Inflammatory macrophage treated with lipopolysaccharide for 1 hour (primary cell): ENCODE measurements at regions not wholly inside any gene's neighbourhood (a gene's known extent, or its start where the extent isn't known, plus 50 kb on each side); places are given as distances from the start of the nearest gene placed in this dataset.

Source experiments
- DNase-seq, 2 donors: peaks; one replicate each; pipeline ENCODE4 v3.0.0-alpha.2; 2020 to 2022

DNA sequence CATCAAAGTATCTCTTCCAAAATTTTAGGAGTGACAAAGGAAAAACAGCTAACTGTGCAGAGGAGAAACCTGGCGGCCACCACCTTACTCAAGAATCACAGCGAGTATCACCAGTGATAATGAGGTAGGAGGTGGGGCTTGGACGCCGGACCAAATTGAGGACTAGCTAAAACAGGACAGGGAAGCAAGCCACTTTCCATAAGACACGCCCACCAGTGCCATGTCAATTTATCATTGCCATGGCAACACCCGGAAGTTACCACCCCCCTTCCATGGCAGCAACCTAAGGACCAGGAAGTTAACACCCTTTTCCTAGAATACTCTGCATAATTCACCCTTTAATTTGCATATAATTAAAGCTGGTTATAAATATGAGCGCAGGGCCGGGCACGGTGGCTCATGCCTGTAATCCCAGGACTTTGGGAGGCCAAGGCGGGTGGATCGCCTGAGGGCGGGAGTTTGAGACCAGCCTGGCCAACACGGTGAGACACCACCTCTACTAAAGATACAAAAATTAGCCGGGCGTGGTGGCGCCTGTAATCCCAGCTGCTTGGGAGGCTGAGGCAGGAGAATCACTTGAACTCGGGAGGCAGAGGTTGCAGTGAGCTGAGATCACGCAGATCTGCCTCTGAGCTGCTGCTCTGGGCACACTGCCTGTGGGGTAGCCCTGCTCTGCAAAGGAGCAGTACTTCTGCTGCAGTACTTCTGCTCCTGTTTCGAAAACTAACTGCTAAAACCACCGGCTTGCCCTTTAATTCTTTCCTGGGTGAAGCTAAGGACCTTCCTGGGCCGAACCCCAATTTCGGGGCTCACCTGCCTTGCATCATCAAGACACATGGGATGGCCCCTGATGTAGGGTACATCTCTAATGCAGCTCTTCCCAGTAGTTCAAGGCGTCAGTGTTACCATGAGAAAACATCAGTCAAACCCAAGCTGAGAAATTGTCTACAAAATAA, 116.7 kb downstream of the HMX1 start:
- DNase-seq = no peak

DNA sequence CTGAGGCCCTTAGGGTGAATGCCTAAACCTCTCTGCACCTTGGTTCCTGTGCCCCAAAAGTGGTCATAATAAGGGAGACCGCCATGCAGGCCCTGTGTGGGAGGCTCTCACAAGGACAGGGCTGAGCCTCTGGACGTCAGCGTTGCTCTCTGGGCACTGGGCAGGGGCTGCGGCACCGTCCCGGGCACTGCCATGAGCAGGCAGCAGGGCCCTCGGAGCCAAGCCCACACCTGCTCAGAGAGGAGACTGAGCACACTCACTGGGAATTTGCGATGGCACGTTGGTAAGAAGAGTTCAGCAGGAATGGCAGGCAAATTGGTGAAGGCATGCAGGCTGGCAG, 123.4 kb downstream of the HMX1 start:
- DNase-seq = no peak

DNA sequence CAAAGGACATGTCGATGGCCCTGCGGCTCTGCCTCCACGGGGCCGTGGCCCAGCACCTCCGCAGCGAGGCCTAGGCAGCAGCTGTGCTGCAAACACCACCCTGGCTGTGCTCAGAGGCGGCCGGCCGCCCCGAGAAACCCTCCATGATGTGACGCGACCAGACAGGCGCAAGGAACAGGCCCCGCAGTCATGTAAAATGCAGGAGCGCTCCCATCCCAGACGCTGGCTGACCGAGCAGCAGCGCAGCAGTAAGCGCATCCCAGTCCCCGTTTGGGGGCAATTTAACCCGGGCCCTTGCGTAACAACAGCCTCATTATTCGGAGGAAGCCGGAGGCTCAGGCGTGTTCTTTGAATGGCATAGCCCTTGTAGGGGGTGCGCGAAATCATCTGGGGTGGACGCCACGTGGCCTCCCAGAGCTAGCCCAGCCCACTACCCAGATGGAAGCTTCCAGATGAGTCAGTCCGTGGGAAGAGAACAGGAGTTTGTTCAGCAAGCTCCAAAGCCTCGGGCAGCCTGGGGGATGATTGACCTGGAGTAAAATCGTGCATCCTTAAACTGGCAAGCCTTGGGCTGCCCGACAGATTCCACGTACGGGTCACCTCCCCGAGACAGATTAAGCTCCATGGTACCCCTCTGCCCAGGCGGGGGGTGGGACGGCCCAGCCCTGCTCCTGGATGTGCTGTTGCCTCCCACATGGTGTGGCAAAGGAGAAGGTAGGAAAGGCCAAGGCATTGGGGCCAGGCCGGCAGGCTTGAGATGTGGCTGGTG, 124.0 kb downstream of the HMX1 start:
- DNase-seq = no peak

DNA sequence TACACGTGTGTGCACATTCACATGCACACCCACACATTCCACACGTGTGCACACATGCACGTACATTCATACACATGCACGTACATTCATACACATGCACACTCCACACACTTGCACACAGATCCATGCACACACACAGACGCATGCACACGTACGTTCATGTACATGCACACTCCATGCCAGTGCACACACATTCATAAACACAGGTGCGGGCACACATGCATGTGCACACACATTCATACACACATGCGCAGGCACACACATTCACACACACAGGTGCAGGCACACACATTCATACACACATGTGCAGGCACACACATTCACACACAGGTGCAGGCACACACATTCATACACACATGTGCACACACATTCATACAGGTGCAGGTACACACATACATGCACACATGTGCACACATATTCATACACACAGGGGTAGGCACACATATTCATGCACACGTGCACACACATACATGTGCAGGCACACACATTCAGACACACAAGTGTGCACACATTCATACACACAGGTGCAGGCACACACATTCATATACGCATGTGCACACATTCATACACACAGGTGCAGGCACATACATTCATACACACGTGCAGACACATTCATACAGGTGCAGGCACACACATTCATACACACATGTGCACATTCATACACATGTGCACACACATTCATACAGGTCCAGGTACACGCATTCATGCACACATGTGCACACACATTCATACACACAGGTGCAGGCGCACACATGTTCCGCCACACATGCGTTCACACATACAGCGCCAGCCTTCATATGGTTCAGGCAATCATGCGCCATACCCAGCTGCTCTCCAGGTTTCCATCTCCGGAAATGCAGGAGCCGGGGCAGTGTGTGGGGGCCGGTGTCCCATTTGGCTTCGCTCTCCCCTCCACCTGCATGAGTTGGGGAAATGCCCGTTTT, 124.8 kb downstream of the HMX1 start:
- no peak for DNase-seq

DNA sequence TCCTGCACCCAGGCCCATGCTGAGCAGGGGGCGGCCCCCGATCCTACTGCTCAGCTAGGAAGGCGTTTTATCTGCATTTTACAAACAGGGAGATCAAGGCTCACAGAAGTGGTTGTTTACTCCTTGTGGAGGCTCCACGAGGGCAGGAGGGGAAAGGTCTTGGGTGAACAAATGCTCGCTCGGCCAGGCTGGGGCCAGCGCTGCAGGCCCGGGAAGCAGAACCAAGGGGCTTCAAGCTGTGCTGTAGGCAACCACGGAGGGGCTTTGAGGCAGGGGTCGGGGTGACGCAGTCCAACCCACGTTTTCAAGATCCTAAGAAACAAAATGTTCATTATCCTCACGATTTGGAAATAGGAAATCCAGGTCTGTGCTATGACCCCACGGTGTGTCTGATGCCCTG, 125.8 kb downstream of the HMX1 start:
- no peak for DNase-seq

DNA sequence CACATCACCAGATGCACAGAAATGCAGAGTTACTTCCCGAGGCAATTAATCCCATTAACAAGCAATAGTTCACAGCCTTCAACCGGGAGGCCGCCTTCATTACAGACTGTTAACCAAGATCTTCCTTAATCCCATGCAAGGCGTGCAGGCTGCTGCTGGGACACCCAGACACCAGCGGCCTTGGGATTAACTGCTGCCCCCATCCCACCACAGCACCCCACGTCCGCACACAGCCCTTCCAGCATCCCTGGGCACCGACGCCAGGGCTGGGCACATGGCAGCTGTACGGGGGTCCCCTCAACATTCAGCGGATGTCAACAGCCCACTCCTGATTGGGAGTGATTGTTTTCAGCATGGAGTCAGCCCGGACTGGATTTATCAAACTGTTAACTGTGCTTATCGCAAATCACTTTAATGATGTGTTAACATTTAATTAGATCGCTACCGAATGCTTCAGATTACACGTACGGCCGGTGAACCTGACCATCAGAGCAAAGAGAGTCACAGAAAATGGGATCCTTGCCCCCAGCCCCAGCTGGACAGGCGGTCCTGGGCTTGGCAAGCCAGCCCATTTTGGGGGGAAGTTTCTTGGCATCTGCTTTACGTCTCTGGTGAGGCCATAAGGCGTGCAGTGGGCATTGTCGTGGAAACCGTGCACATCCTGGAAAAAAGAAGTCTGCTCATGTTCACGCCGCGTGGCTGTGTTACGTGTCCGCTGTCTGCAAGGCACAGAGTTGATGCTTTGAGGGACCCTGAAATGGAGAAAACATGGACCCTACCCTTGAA, 126.4 kb downstream of the HMX1 start:
- DNase-seq = no peak

DNA sequence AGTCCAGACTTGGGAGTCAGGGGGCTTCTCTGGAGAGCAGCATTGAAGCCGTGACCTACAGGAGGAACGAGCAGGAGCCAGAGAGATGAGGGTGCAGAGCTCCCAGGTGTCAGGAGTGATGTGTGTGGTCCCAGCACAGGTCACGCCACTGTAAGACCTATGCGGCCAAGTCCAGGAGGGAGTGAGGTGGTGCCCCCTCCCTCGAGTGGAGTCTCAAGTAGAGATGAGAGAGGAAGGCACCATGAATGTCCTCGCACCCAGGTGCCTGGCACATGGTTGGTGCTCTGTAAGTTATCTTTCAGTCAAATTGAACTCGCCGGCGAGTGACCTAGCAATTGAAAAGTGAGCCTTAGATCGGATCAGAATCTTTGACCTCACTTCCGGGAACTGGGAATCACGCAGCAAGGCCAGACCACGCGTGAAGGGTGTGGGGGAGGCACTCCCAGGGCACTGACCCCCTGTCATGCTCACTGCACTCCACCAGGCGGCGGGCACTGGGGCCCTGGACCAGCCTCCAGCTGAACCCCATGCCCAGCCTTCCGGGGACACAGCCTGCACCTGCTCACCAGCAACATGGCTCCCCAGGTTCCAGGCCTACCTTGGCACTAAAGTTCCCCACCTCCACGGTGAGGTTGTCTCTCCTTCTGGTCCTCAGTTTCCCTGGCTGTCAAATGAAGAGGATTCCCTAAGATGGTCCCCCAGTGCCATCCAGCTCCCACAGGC, 127.4 kb downstream of the HMX1 start:
- DNase-seq = no peak

DNA sequence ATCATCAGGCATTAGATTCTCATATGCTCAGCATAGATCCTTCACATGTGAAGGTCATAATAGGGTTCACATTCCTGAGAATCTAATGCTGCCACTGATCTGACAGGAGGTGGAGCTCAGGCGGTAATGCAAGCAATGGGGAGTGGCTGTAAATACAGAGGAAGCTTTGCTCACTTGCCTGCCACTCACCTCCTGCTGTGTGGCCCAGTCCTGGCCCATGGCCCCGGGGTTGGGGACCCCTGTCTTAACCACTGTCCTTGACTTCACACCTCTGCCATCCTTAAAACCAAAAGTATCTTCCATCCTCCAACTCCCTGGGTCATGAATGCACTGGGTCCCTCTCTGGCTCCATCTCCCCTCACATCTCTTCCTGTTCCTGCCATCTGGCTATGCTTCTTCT, 129.1 kb downstream of the HMX1 start:
- DNase-seq = no peak

DNA sequence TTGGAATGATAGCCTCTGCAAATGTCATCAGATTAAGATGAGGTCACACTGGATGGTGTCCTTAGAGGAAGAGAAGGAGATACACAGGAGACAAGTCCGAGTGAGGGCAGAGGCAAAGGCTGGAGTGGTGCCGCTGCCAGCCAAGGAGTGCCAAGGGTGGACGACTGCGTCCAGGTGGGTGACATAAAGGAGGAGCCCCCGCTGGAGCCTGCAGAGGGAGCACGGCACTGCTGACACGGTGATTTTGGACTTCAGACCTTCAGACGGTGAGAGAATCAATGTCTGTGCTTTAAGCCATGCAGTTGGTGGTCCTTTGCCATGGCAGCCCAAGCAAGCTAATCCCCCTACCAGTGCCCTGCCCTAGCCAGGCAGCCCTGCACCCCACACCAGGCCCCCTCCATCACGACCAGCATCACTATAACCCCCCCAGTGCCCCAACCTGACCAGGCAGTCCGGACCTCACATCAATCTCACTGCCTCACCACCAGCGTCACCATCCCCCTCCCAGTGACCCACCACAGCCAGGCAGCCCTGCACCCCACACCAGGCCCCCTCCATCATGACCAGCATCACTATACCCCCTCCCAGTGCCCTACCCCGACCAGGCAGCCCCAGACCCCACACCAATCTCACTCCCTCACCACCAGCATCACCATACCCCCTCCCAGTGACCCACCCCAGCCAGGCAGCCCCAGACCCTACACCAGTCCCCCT, 130.0 kb downstream of the HMX1 start:
- DNase-seq = no peak

DNA sequence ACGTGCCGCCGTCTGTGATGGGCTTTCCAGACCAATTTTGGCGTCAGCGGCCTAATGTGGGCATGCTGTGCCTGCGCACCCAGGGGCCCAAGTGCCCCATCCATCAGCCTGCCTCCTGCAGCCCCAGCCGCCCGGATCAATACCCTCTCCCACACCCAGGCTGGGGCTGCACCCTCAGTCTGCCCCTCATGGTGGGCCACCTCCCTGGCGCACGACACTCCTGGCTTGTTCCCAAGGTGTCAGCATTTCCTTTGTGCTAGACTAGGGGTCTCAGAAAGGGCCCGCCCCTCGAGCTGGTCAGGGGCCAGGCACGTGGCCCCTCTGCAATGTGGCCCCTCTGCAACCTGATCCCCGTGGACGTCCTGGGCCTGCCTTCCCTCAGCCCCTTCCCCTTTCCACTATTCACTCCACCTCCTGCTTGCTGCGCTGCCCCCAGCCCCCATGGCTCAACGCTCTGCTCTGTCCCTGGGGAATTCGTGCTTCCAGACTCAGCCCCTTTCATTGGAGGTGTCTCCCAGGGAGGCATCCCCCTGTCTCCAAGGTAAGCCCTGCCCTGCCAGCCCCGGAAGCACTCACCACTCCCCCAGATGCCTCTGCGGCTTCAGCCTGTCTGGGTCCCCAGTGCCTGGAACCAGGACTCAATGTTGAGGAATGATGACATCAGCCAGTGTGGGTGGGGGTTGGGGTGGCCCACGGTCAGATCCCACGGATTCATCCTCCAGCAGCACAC, 130.8 kb downstream of the HMX1 start:
- no peak for DNase-seq

DNA sequence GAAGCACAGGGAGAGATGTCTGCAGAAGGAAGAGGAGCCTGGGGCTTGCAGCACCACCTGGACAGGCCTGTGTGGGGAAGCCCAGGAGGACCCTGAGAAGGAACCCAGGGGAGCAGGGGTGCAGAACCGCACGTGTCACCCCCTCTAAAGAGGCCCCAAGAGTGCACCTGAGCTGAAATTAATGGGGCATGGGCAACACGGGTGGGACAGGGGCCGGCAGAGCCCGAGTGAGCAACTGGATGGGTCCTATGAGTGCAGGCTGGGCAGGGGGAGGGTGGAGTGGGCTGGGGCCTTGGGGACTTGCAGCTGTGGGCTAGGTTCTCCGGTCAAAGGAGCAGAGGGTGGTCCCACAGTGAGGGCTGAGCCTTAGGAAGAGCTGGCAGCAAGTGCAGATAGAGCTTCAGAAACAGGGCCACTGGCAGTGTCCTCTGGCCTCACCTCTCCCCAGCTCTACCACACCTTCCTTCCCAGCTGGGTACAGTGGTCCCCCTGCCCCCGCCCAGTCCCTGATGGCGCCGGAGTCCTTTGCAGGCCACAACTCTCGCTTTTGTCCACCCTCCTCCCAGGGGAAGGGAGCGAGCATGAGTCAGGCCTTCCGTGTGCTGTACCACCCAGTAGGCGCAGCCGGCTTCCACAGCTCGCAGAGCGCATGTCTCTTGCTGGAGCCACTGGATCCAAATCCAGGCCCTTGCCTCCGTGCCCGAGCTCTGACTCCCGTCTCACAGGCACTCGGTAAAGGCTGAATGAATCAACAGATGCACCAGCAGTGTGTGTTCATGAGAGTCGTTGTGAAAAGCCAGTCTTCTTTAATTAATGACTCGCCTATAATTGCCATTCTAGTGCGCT, 131.6 kb downstream of the HMX1 start:
- no peak for DNase-seq

DNA sequence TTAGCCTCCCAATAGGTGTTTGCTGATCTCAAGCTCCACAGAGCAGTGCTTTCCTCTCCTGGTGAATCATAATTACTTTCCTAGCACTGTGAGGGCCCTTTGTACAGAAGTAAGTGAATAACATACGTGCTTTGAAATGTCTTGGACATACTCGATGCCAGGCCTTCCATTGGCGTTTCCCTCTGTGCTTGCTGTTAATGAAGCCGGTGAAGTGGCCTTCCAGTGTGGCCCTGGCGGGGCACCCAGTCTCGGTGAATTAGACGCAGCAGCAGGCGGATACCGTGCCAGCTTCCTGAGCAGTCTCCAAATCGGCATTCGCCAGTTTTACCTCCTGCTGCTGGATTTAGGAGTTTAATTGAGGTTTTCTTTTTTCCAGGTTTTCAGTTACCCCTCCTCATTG, 132.3 kb downstream of the HMX1 start:
- no peak for DNase-seq

DNA sequence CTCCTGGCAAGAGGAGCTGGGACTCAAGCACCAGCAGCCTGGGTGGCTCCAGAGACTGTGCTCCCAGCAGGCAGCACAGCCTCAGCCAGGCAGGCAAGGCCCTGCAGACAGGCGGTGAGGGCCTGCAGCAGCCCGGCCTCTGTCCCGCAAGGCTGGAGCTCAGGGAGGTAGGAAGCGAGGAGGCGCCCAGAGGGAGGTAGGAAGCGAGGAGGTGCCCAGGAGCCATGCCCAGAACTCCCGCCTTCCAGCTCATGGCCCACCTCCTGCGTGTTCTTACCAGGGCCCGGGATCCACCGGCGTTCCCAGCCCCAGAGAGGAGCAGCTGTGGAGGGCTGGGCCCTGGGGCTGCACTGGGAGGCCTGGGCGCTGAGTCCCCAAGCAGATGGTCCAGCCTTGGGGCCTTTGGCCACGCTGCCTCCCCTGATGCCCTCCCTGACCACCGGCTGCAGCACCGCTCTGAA, 133.1 kb downstream of the HMX1 start:
- no peak for DNase-seq

DNA sequence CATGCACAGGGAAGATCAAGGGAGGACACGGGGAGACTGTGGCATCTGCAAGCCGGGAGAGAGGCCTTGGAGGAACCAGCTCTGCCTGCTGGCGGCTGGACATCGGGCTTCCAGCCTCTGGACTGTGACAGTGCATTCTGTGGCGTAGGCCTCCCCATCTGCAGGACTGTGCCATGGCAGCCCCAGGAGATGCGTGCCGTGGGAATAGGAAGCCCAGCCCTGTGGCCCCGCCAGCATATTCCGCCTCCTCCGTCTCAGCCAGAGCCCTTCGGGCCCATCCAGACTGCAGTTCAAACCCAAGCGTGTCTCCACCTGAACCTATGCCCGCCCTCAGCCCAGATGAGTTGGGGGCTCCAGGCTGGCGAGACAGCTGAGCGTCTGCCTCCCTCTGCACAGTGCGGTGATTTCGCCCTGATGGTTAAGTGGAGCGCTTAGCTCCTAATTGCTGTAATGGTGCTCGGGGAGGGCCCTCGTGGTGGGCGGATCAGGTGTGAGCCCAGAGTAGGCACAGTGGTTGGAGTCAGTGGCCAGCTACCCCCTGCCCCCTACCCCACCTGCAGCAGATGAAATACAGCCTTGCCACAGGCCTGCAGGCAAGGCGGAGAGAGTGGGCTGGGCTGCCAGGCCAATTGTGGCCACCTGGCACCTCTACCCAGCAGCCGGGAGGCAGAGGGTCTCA, 133.9 kb downstream of the HMX1 start:
- no peak for DNase-seq

DNA sequence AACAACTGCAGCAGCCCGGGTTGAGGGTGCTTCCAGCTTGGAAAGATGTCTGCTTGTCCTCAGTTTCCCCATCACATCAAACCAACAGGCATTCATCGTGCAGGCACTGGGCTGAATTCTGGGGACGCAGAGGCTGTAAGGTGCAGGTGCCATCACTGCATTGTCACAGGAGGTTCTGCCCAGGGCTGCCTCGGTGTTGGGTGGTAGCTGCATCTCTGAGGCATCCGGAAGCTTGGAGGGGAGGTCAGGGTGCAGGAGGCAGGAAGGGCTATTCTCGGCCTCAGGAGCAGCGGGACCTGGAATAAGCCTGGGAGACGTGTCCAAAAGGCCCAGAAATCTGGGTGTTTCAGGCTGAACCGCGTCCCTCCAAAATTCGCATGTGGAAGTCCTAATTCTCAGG, 134.6 kb downstream of the HMX1 start:
- DNase-seq = no peak

DNA sequence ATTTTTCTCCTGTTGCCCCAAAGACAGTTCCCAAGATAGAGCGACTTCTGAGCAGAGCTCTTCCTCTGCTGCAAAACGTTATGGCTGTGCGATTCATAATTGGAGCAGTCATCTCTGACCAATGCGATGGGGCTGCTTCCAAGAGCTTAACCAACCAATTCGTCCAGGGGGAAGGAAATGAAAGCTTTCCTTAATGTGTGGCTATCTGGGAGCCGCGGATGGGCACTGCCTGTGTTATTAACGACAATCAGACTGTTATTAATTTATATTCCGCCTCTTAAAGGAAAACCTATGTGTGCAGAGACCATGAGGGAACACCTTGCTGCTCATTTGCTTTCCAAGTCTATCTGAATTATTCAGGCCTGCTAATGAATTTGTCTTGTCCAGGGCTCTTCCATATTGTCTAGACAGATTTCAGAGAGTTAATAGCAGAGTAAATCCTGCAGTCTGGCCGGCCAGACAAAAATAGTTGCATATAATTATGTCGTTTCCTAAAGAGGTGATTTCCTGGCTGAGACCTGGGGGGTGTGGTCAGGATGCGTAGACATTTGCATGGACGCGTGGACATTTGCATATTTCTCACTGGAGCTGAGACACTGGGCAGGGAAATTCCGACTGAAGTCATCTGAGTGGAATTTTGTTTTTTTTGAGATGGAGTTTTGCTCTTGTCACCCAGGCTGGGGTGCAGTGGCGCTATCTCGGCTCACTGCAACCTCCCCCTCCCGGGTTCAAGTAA, 135.4 kb downstream of the HMX1 start:
- peak in 1 of 2 donors; percentile 16 for DNase-seq

DNA sequence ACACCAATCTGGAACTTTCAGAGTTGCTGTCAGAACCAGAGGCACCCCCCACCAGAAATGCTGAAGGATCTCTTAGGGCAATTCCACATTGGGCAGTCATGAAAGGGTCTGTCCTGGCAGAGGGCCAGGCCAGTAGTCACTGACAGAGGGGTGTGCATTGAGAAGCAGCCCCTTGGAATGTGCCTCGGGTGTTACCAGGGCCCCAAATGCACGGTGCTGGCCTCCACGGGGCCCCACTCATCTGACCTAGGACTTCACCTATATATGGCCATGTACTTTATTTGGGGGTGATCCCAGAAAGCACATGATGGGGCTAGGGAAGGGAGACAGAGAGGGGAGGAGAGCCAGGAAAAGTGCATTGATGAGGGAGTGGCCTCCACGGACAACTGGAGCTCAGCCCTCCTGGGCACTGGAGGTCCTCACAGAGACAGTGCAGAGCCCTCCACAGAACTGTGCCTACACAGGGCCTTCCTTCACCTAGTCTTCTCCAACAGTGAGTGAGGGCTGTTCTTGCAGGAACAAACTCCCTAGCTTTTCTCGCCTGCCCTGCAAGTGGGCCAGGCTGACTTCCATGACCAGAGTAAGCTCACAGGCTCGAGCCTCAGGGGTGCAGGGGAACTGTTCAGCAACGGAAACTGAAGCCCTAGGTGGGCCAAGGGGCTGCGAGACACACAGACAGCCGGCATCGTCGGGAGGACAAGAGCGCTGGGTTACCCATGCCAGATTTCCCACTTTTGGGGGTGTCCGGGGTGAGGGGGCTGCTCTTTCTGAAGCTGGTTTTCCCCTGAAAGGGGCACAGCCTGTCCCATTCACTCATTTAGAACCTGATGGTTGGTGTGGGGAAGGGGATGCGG, 136.2 kb downstream of the HMX1 start:
- no peak for DNase-seq
